HG02571 (cell line): ENCODE measurements at regions not wholly inside any gene's neighbourhood (a gene's known extent, or its start where the extent isn't known, plus 50 kb on each side); places are given as distances from the start of the nearest gene placed in this dataset.
"Not testable (repeated sequence)": the region's sequence is repeated elsewhere in the genome, so short reads cannot be mapped to it uniquely, and the experiment has no call there.

ENCODE experiments used
- ATAC-seq: cut with Tn5 transposase; IDR thresholded peaks from one replicate; pipeline ENCODE4 v1.9.1; 2021; ENCODE audit warnings: mild to moderate bottlenecking, moderate library complexity; ENCODE audit not compliant: unreplicated experiment

- ATAC-seq = no peak
Observed at GRCh38 chr5:7269591-7270274, 126.2 kb upstream of the ADCY2 start.

GRCh38 chr5:7271435-7272084 lies 124.4 kb upstream of the ADCY2 start:
- no peak for ATAC-seq

GRCh38 chr5:7272408-7272965 lies 123.5 kb upstream of the ADCY2 start:
- ATAC-seq = no peak

- no peak for ATAC-seq
Observed at GRCh38 chr5:7274203-7274602, 121.7 kb upstream of the ADCY2 start.

GRCh38 chr5:7289634-7290033 lies 106.3 kb upstream of the ADCY2 start:
- not testable (repeated sequence) for ATAC-seq

GRCh38 chr5:7297821-7298220 lies 98.1 kb upstream of the ADCY2 start:
- not testable (repeated sequence) for ATAC-seq

GRCh38 chr5:7299731-7300130 lies 96.2 kb upstream of the ADCY2 start:
- ATAC-seq = not testable (repeated sequence)

- ATAC-seq = not testable (repeated sequence)
Observed at GRCh38 chr5:7305000-7305674, 90.8 kb upstream of the ADCY2 start.

GRCh38 chr5:7306556-7306955 lies 89.4 kb upstream of the ADCY2 start:
- ATAC-seq = not testable (repeated sequence)

GRCh38 chr5:7307709-7308108 lies 88.2 kb upstream of the ADCY2 start:
- ATAC-seq = not testable (repeated sequence)

GRCh38 chr5:7309715-7310114 lies 86.2 kb upstream of the ADCY2 start:
- ATAC-seq = not testable (repeated sequence)

GRCh38 chr5:7310656-7311055 lies 85.3 kb upstream of the ADCY2 start:
- not testable (repeated sequence) for ATAC-seq

- no peak for ATAC-seq
Observed at GRCh38 chr5:7315118-7315517, 80.8 kb upstream of the ADCY2 start.

GRCh38 chr5:7317751-7318150 lies 78.2 kb upstream of the ADCY2 start:
- ATAC-seq = no peak

GRCh38 chr5:7320701-7321301 lies 75.1 kb upstream of the ADCY2 start:
- no peak for ATAC-seq

GRCh38 chr5:7321724-7322123 lies 74.2 kb upstream of the ADCY2 start:
- ATAC-seq = no peak

GRCh38 chr5:7324919-7325318 lies 71.0 kb upstream of the ADCY2 start:
- ATAC-seq = no peak

GRCh38 chr5:7325975-7326913 lies 69.7 kb upstream of the ADCY2 start:
- ATAC-seq = no peak

GRCh38 chr5:7329141-7329540 lies 66.8 kb upstream of the ADCY2 start:
- no peak for ATAC-seq

GRCh38 chr5:7329712-7330111 lies 66.2 kb upstream of the ADCY2 start:
- ATAC-seq = no peak
